ENCODE measurements at regions not wholly inside any gene's neighbourhood (a gene's known extent, or its start where the extent isn't known, plus 50 kb on each side); places are given as distances from the start of the nearest gene placed in this dataset.

DNA sequence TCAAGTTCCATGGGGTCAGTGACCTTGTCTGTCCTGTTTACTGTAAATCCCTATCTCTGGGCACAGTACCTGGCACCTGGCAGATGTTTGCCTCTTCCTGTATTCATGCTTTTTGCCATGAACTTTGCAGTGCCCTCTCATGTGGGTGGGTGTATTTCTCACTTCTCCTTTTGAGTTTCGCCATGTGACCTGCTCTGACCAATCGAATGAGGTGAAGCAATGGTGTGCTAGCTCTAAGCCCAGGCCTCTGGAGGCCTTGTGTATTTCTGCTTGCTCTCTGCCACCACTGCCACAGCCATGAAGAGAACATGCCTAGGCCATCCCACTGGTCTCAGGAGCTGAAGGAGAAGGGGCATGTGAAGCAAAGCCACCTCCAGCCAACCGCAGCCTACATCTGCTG is 185.5 kb upstream of the ZC3H12A start:
- no peak for TF ChIP-seq POLR2A (IDR thresholded peaks at IDR 0.05; ENCODE audit: low read length)
- no peak for TF ChIP-seq GATA1 (IDR thresholded peaks at IDR 0.05; ENCODE audit: low read depth, low read length)

Data from erythroblast (primary cell).